A673 (cell line): ENCODE measurements at regions not wholly inside any gene's neighbourhood (a gene's known extent, or its start where the extent isn't known, plus 50 kb on each side); places are given as distances from the start of the nearest gene placed in this dataset.

ENCODE experiments used
- BruUV-seq: library from RNA; stranded (reverse); fragments of 400-500 nt; replicated peaks from 2 replicates; lab custom pipeline; 2021; lab: Mats Ljungman, UMichigan
- CTCF ChIA-PET: fragments of 300-600 bp; sonication (Branson Sonifier 250); formaldehyde crosslinking; loops from one replicate; lab custom pipeline; 2022; ENCODE audit warnings: antibody characterized with exemption; lab: Charles Lee
- POLR2A ChIA-PET: fragments of 300-600 bp; sonication (Branson Sonifier 250); formaldehyde crosslinking; loops from one replicate; lab custom pipeline; 2022; ENCODE audit warnings: antibody characterized with exemption; ENCODE audit not compliant: low non-redundant PET; lab: Charles Lee
- DNase-seq: peaks from one replicate; pipeline ENCODE4 v3.0.0-alpha.2; 2015; ENCODE audit warnings: low spot score
- H3K27ac ChIP-seq: fragments of 200-600 bp; sonication (generic); 2 replicates; pipeline ENCODE4 v1.5.1; 2016; ENCODE audit warnings: mixed run types, low read depth, mild to moderate bottlenecking, mixed read lengths, antibody characterized with exemption, low read length; ENCODE audit not compliant: poor library complexity, severe bottlenecking
- H3K27me3 ChIP-seq: fragments of 200-600 bp; sonication (generic); replicated peaks from 2 replicates; pipeline ENCODE4 v1.6.1; 2017; ENCODE audit warnings: mixed run types, low read depth, mild to moderate bottlenecking, mixed read lengths, antibody characterized with exemption, low read length; ENCODE audit not compliant: insufficient read depth, poor library complexity
- H3K36me3 ChIP-seq: fragments of 200-600 bp; sonication (generic); 2 replicates; pipeline ENCODE4 v1.6.1; 2016; ENCODE audit warnings: mixed run types, mild to moderate bottlenecking, mixed read lengths, antibody characterized with exemption, low read length; ENCODE audit not compliant: insufficient read depth, poor library complexity, severe bottlenecking
- H3K4me1 ChIP-seq: fragments of 200-600 bp; sonication (generic); 2 replicates; pipeline ENCODE4 v1.6.1; 2017; ENCODE audit warnings: mixed run types, mild to moderate bottlenecking, mixed read lengths, antibody characterized with exemption, low read length; ENCODE audit not compliant: insufficient read depth, poor library complexity, severe bottlenecking
- H3K4me3 ChIP-seq: fragments of 200-600 bp; sonication (generic); 2 replicates; pipeline ENCODE4 v1.5.1; 2016; ENCODE audit warnings: low read depth, mixed run types, mild to moderate bottlenecking, mixed read lengths, low read length; ENCODE audit not compliant: poor library complexity, severe bottlenecking
- H3K9me3 ChIP-seq: fragments of 200-600 bp; sonication (generic); 2 replicates; pipeline ENCODE4 v1.6.1; 2016; ENCODE audit warnings: mixed run types, low read depth, mild to moderate bottlenecking, mixed read lengths, antibody characterized with exemption, low read length; ENCODE audit not compliant: poor library complexity, severe bottlenecking
- CTCF ChIP-seq: fragments of 300-800, 200-600 bp; sonication (generic); conservative IDR thresholded peaks from 2 replicates; pipeline ENCODE4 v1.5.1; 2017; ENCODE audit warnings: low read depth, mild to moderate bottlenecking, antibody characterized with exemption, low read length, moderate library complexity, mixed read lengths
- EZH2 ChIP-seq: fragments of 200-600 bp; sonication (generic); IDR thresholded peaks from 2 replicates; pipeline ENCODE4 v1.6.1; 2017; ENCODE audit warnings: borderline replicate concordance, low read depth, mild to moderate bottlenecking, mixed read lengths, antibody characterized with exemption, low read length; ENCODE audit not compliant: poor library complexity, severe bottlenecking
- intact Hi-C: fragments of 100-400 bp; cut with micrococcal nuclease; formaldehyde crosslinking; loops from one replicate; pipeline ENCODE4 v1.10.0; 2022; ENCODE audit not compliant: unreplicated experiment

GRCh38 chr20:62554898-62555641, 79.3 kb upstream of the GATA5 start:
- TF ChIP-seq EZH2 (no peak), CTCF (no peak)
- CTCF ChIA-PET, result no interaction called here
- POLR2A ChIA-PET, result no interaction called here
- no peak for DNase-seq
- intact Hi-C loops, result no loop called here
- Histone ChIP-seq H3K4me3 (no peak overlapping the region), H3K9me3 (no peaks in the 10 kb centered on the region), H3K36me3 (no peaks in the 10 kb centered on the region), H3K27ac (no peak overlapping the region), H3K4me1 (peaks cover 6% of the 10 kb centered on the region), H3K27me3 (peaks cover 81% of the 10 kb centered on the region)
- BruUV-seq, result no TSS peak

- H3K27ac ChIP-seq, result no peak overlapping the region
- no TSS peak for BruUV-seq
- TF ChIP-seq EZH2, result peak; percentile 61
- no peak for TF ChIP-seq CTCF
- ChIA-PET CTCF (no interaction called here), POLR2A (no interaction called here)
- H3K4me3 ChIP-seq, result no peak overlapping the region
- no peaks in the 10 kb centered on the region for H3K9me3 ChIP-seq
- H3K36me3 ChIP-seq, result no peaks in the 10 kb centered on the region
- H3K4me1 ChIP-seq, result peaks cover 5% of the 10 kb centered on the region
- no peak for DNase-seq
- intact Hi-C loops, result no loop called here
- H3K27me3 ChIP-seq, result peaks cover 80% of the 10 kb centered on the region
Measured at GRCh38 chr20:62555642-62556420, 80.0 kb upstream of the GATA5 start.

- TF ChIP-seq CTCF, result no peak
- no peak for TF ChIP-seq EZH2
- no peak for DNase-seq
- intact Hi-C loops, result no loop called here
- Histone ChIP-seq H3K36me3 (no peaks in the 10 kb centered on the region), H3K4me3 (no peak overlapping the region), H3K27ac (no peak overlapping the region), H3K27me3 (peaks cover 80% of the 10 kb centered on the region), H3K9me3 (no peaks in the 10 kb centered on the region), H3K4me1 (no peaks in the 10 kb centered on the region)
- CTCF ChIA-PET, result no interaction called here
- BruUV-seq, result no TSS peak
- POLR2A ChIA-PET, result no interaction called here
Measured at GRCh38 chr20:62557462-62557861, 81.7 kb upstream of the GATA5 start.
